ENCODE measurements at regions not wholly inside any gene's neighbourhood (a gene's known extent, or its start where the extent isn't known, plus 50 kb on each side); places are given as distances from the start of the nearest gene placed in this dataset.

- Histone ChIP-seq H3K79me2 (replicated peaks; ENCODE audit: insufficient read depth, low read length) (no peaks in the 10 kb centered on the region), H3K27ac (ENCODE audit: low read length) (no peak overlapping the region), H3F3A (ENCODE audit: insufficient read depth, low read length, poor library complexity, severe bottlenecking) (no peaks in the 10 kb centered on the region), H3K9me3 (ENCODE audit: low read length) (no peaks in the 10 kb centered on the region), H3K27me3 (ENCODE audit: insufficient read depth, low read depth, low read length) (no peaks in the 10 kb centered on the region), H3K4me3 (ENCODE audit: low read length) (no peak overlapping the region), H3K9ac (ENCODE audit: low read length) (no peak overlapping the region), H3K4me2 (ENCODE audit: low read length) (no peak overlapping the region), H4K20me1 (ENCODE audit: insufficient read depth) (no peaks in the 10 kb centered on the region), H3K9me2 (ENCODE audit: insufficient read depth, low read length) (no peaks in the 10 kb centered on the region), H3K36me3 (ENCODE audit: insufficient read depth, low read length) (no peaks in the 10 kb centered on the region), H2AFZ (ENCODE audit: low read depth, low read length) (no peak overlapping the region)
- TF ChIP-seq TAF1 (IDR thresholded peaks at IDR 0.05; ENCODE audit: low read depth) (no peak), CTCF (IDR thresholded peaks at IDR 0.05; ENCODE audit: poor library complexity, severe bottlenecking) (no peak), SMC3 (conservative IDR thresholded peaks at IDR 0.05; ENCODE audit: poor library complexity) (no peak), POLR2AphosphoS5 (IDR thresholded peaks at IDR 0.05) (no peak), MXI1 (conservative IDR thresholded peaks at IDR 0.05; ENCODE audit: poor library complexity, severe bottlenecking) (no peak), EZH2 (IDR thresholded peaks at IDR 0.05; ENCODE audit: borderline replicate concordance, insufficient read depth, low read length, poor library complexity, severe bottlenecking) (no peak), RAD21 (conservative IDR thresholded peaks at IDR 0.05) (no peak)
- TF ChIP-seq, protein P1, sequence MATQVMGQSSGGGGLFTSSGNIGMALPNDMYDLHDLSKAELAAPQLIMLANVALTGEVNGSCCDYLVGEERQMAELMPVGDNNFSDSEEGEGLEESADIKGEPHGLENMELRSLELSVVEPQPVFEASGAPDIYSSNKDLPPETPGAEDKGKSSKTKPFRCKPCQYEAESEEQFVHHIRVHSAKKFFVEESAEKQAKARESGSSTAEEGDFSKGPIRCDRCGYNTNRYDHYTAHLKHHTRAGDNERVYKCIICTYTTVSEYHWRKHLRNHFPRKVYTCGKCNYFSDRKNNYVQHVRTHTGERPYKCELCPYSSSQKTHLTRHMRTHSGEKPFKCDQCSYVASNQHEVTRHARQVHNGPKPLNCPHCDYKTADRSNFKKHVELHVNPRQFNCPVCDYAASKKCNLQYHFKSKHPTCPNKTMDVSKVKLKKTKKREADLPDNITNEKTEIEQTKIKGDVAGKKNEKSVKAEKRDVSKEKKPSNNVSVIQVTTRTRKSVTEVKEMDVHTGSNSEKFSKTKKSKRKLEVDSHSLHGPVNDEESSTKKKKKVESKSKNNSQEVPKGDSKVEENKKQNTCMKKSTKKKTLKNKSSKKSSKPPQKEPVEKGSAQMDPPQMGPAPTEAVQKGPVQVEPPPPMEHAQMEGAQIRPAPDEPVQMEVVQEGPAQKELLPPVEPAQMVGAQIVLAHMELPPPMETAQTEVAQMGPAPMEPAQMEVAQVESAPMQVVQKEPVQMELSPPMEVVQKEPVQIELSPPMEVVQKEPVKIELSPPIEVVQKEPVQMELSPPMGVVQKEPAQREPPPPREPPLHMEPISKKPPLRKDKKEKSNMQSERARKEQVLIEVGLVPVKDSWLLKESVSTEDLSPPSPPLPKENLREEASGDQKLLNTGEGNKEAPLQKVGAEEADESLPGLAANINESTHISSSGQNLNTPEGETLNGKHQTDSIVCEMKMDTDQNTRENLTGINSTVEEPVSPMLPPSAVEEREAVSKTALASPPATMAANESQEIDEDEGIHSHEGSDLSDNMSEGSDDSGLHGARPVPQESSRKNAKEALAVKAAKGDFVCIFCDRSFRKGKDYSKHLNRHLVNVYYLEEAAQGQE (IDR thresholded peaks at IDR 0.05; ENCODE audit: borderline replicate concordance), result no peak
These were observed 852.5 kb upstream of the LRRC4C start for GRCh38 chr11:42311944-42312343.

DNA sequence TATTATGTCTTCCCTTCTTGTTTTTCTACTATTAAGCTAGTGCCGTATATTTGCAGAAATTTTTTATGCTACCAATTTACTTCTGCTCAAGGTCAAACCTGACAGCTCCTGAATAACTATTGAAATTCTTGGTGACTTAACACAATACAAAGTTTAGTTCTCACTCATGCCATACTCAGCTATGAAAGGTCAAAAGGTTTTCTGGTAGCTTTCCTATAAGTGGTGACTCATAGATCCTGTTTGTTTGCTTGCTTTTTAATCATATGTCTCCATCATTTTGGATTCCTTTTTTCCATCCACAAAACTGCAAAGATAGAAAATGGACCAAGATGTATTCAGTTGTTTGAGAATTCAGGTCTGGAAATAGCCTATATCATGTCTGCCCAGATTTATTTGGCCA lies 855.8 kb upstream of the LRRC4C start:
- Histone ChIP-seq H2AFZ (ENCODE audit: low read depth, low read length) (no peak overlapping the region), H3K79me2 (replicated peaks; ENCODE audit: insufficient read depth, low read length) (no peaks in the 10 kb centered on the region), H3K36me3 (ENCODE audit: insufficient read depth, low read length) (no peaks in the 10 kb centered on the region), H3K9ac (ENCODE audit: low read length) (no peak overlapping the region), H3K27me3 (ENCODE audit: insufficient read depth, low read depth, low read length) (no peaks in the 10 kb centered on the region), H3K9me3 (ENCODE audit: low read length) (no peaks in the 10 kb centered on the region), H4K20me1 (ENCODE audit: insufficient read depth) (no peaks in the 10 kb centered on the region), H3K4me2 (ENCODE audit: low read length) (no peak overlapping the region), H3K9me2 (ENCODE audit: insufficient read depth, low read length) (no peaks in the 10 kb centered on the region), H3F3A (ENCODE audit: insufficient read depth, low read length, poor library complexity, severe bottlenecking) (no peaks in the 10 kb centered on the region), H3K4me3 (ENCODE audit: low read length) (no peak overlapping the region), H3K27ac (ENCODE audit: low read length) (no peak overlapping the region)
- TF ChIP-seq EZH2 (IDR thresholded peaks at IDR 0.05; ENCODE audit: borderline replicate concordance, insufficient read depth, low read length, poor library complexity, severe bottlenecking) (no peak), MXI1 (conservative IDR thresholded peaks at IDR 0.05; ENCODE audit: poor library complexity, severe bottlenecking) (no peak), RAD21 (conservative IDR thresholded peaks at IDR 0.05) (no peak), CTCF (IDR thresholded peaks at IDR 0.05; ENCODE audit: poor library complexity, severe bottlenecking) (no peak), EP300 (conservative IDR thresholded peaks at IDR 0.05; ENCODE audit: poor library complexity, severe bottlenecking) (no peak), POLR2AphosphoS5 (IDR thresholded peaks at IDR 0.05) (no peak), TAF1 (IDR thresholded peaks at IDR 0.05; ENCODE audit: low read depth) (no peak), SMC3 (conservative IDR thresholded peaks at IDR 0.05; ENCODE audit: poor library complexity) (no peak)
- TF ChIP-seq, protein P1 (IDR thresholded peaks at IDR 0.05; ENCODE audit: borderline replicate concordance), result no peak
